ENCODE measurements at regions not wholly inside any gene's neighbourhood (a gene's known extent, or its start where the extent isn't known, plus 50 kb on each side); places are given as distances from the start of the nearest gene placed in this dataset.
"Not testable (repeated sequence)": the region's sequence is repeated elsewhere in the genome, so short reads cannot be mapped to it uniquely, and the experiment has no call there.

- no peak for DNase-seq
These were observed 118.2 kb upstream of the SLC5A12 start for GRCh38 chr11:26839911-26840698.

- no peak for DNase-seq
These were observed 120.1 kb upstream of the SLC5A12 start for GRCh38 chr11:26841818-26842473.

- no peak for DNase-seq
These were observed 120.8 kb upstream of the SLC5A12 start for GRCh38 chr11:26842478-26843282.

DNA sequence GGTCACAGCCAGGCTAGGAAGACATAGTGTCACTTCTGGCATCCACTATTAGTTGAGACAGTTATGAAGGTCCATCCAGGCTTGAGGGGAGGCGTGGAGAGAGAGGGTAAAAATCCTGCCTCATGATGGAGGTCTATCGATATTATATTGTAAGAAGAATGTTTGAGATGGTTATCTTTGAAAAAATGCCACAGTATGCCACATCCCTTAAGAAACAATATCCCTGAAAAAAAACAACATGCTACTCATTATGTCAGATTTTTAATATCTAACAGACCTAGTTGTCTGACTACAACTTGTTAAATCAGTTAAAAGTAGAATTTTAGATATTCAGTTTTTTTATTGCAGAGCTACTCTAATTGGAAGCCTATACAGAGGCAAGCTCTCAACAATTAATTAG lies 121.7 kb upstream of the SLC5A12 start:
- no peak for DNase-seq

GRCh38 chr11:26844963-26845362 lies 123.1 kb upstream of the SLC5A12 start:
- DNase-seq = no peak

GRCh38 chr11:26846227-26846626 lies 124.4 kb upstream of the SLC5A12 start:
- no peak for DNase-seq

GRCh38 chr11:26847459-26847858 lies 125.6 kb upstream of the SLC5A12 start:
- no peak for DNase-seq

DNA sequence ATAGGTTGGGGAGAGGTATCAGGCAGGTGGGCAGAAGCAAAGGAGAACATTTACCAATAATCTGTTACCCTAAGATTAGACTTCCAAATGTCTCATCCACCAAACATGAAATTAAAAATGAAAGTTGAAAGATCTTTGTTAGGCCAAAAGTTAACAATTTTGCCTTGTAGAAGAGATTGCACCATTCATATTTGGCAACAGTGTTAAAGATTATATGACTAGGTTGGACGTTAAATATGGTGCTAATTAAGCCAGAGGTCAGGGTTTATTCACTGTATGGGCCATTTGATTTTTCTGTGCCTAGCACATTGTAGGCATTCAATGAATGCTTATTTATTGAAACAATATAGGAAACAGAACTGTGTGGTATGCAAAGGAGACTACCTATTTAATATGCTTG lies 126.1 kb upstream of the SLC5A12 start:
- no peak for DNase-seq

DNA sequence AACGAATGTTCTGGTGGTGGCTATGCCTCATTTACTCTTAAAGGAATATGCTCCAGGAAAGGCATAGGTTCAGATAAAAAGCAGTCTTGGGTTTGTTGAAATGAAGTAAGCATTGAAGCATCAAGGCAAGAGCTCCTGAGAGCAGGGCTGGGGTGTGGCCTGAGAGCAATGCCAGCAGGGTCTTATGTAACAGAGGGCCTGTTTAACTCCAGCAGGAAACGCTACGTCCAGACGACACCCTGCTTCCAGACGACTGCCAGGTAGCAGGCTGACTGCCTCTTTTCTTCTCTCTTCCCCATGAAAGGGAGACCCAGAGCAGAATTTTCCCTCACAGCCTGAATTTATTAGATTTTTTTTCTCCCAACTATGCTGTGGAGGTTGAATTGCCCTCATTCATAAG lies 127.2 kb upstream of the SLC5A12 start:
- no peak for DNase-seq

DNA sequence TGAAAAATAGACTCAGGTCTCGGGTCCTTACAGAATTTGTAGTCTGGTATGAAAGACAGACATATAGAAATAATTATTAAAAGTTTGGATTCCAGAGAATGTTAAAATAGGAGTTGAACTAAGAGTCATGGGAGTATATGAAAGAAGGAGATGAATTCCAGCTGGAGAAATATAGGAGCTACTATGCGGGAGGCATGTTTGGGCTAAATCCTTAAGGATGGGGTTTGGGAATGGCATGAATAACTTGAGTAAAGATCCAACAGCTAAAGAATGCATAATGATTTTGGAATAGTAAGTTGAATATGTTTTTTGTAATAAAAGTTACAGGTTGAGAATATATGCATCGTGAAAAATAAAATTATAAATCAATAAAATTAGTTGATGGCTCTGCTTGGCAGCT lies 129.4 kb upstream of the SLC5A12 start:
- DNase-seq = no peak

DNA sequence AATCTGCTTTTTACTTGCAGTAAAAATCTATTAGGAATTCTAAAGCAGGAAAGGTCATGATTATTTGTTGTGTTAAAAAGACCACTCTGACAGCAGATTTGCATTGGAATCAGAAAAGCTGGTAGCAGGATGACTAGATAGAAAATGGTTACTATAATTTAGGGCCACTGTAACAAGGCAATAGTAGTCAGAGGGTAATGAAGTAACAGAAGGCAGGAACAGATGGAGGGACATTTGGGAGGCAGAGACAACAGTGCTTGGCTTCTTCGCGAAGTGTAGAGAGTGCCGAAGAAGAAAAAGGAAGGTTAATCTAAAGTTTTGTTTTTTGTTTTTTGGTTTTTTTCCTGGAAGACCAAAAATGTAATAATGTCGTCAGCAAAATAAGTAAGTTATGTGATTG lies 129.8 kb upstream of the SLC5A12 start:
- DNase-seq = peak in 2 of 56 donors; percentile 13 to 16

DNA sequence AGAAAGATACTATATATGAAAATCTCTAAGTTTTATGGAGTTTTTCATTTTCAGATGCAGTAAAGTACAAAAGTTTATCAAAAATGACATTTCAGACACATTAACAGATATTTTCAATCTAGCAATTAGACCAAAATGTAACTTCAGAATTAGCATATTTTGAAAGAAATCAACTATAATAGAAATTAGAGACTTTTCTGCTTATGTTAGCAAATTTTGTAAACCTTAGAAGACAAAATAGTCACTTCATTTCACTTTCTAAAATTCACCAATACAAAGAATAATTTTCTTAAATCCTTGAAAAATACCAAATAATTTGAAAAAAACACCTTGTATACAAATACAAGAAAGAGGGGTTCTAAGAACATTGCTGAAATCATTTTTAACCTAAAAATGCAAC lies 135.8 kb upstream of the FIBIN start:
- no peak for DNase-seq

GRCh38 chr11:26859416-26859815 lies 134.5 kb upstream of the FIBIN start:
- no peak for DNase-seq

DNA sequence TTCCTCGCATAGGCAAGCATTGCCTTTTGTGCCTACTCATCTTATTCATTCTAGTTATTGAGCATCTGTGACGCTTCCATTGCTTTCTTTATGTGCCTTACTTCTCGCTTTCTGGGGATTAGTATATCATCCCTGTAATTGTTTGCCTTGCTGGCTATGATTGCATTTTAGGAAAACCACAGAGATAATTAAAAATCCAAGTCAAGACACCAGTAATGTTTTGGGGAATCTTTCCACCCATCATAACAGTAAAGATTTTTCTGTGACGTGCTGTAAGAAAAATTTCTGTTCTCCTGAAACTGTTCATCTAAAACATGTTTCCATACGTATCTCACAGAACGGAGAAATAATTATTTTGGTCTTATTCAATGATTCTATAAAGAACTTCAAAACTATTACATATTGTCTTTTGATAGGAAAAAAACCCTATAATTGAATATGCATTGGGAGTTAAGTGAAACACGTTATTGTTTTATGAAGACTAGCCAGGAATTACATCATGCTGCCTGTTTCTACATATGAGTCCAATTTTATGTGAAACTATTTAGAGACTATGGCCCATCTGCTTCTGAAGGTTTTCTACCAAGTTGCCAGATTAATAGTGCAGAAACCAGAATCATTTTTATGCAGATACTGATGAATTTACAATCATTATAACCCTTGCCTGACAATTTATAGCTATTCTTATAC lies 133.7 kb upstream of the FIBIN start:
- no peak for DNase-seq

DNA sequence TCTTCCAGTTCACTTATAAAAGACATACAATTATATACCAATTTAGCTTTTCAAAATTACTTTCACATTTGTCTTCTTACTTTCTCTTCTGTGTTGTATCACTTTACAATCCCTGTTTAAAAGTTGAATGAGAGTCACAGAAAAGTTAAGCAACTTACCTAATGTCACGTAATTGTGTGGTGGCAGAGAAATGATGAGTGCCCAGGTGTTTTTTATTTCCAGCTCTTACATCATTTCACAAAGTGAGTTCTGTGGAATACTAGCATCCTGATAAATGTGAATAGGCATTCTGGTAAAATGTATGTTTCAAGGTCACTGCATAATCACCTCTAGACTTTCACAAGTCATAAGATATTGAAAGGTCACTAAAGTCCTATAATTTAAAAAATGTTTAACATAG lies 133.0 kb upstream of the FIBIN start:
- DNase-seq = no peak

- DNase-seq = no peak
These were observed 131.1 kb upstream of the FIBIN start for GRCh38 chr11:26862801-26863200.

DNA sequence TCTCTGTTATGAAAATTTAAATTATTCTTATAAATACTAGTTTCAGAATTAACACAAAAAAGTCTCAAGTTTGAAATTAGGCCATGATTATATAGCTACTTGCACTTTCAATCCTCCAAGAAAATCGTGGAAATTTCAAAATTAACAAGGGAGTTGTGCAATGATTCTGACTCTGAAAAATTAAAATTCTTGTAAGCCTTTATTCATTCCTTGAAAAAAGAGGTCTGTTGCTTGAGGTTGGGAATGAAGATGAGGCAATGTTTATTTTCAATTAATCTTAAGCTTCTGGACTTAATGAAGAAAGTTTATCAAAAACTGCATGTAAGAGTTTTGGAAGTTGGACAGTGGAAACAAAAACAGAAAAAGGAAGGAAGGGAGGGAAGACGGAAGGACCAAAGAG lies 128.2 kb upstream of the FIBIN start:
- no peak for DNase-seq

- DNase-seq = no peak
These were observed 126.6 kb upstream of the FIBIN start for GRCh38 chr11:26867286-26867685.

DNA sequence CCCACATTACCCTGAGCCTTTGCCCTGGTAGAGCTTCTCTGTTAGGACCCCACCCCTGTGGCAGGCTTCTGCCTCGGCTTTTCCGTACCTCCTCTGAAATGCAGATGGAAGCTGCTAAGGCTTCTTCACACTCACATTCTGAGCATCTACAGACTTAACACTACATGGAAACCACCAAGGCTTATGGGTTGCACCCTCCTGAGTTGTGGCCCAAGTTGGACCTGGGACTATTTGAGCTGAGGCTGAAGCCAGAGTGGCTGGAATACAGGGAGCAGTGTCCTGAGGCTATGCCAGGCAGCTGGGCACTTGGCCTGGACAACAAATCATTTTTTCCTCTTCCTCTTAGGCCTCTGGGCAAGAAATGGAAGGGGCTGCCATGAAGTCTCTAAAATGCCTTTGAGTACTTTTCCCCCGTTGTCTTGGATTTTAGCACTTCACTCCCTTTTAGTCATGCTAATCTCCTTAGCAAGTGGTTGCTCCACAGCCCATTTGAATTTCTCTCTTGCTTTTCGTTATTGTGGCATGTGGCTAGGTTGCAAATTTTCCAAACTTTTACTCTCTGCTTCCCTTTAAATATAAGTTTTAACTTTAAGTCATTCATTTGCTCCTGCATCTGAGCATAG lies 114.8 kb upstream of the FIBIN start:
- no peak for DNase-seq

GRCh38 chr11:26882363-26882880 lies 111.5 kb upstream of the FIBIN start:
- DNase-seq = not testable (repeated sequence)

GRCh38 chr11:26891501-26891900 lies 102.4 kb upstream of the FIBIN start:
- DNase-seq = no peak

All from amygdala (tissue), 56 donors.